ENCODE measurements at regions not wholly inside any gene's neighbourhood (a gene's known extent, or its start where the extent isn't known, plus 50 kb on each side); places are given as distances from the start of the nearest gene placed in this dataset.

DNA sequence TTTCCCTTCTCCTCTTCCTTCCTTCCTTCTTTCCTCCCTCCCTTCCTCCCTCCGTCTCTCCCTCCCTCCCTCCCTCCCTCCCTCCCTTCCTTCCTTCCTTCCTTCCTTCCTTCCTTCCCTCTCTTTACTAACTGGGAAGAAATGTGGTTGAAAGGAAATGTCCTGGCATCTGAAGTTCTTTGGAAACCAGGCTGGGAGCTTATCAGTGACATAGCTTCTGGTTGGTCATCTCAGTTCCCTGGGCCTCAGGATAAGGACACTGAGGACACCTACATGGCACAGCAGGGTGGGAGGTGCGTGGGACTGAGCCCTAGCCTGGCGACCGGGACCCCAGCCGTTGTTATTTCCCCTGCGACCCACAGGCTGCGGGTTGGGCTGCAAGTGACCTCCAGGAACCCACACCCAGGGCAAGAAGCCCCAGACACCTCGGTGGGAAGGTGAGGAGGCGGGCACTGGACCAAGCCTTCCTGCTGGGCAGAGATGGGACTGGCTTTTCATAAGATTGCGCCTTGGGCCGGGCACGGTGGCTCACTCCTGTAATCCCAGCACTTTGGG, 1486.5 kb downstream of the TBC1D22A start:
- Mint-ChIP-seq H3K9me3 (no peaks in the 10 kb centered on the region), H3K36me3 (ENCODE audit: low read depth) (no peaks in the 10 kb centered on the region), H3K27me3 (ENCODE audit: low read depth) (peaks cover 52% of the 10 kb centered on the region), H3K4me3 (no peak overlapping the region), H3K4me1 (peaks cover 3% of the 10 kb centered on the region), H3K27ac (ENCODE audit: unreplicated experiment) (no peak overlapping the region)
- no peak for DNase-seq (ENCODE audit: low read depth, low spot score)
- TF ChIP-seq, protein P1, sequence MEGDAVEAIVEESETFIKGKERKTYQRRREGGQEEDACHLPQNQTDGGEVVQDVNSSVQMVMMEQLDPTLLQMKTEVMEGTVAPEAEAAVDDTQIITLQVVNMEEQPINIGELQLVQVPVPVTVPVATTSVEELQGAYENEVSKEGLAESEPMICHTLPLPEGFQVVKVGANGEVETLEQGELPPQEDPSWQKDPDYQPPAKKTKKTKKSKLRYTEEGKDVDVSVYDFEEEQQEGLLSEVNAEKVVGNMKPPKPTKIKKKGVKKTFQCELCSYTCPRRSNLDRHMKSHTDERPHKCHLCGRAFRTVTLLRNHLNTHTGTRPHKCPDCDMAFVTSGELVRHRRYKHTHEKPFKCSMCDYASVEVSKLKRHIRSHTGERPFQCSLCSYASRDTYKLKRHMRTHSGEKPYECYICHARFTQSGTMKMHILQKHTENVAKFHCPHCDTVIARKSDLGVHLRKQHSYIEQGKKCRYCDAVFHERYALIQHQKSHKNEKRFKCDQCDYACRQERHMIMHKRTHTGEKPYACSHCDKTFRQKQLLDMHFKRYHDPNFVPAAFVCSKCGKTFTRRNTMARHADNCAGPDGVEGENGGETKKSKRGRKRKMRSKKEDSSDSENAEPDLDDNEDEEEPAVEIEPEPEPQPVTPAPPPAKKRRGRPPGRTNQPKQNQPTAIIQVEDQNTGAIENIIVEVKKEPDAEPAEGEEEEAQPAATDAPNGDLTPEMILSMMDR (conservative IDR thresholded peaks at IDR 0.05): no peak

DNA sequence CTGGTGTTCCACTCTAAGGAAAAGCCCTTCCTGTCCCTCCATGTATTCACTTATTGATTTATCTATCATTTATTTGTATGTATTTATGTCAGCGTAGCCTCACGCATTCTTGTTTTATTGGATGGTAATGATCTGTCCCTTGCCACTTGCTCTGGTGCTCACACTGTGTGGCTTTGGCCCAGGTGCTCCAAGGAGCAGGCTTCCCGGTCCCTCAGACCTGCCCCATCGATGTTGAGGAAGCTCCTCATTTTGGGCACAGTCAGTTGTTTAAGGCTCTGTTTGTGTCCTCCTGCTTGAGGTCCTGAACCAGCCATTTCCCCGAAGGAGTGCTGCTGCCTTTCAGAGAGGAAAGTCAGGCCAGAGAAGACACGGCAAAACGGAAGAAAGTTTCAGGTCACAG, 1485.4 kb downstream of the TBC1D22A start:
- H3K9me3 Mint-ChIP-seq: no peaks in the 10 kb centered on the region
- H3K4me3 Mint-ChIP-seq: no peak overlapping the region
- H3K27ac Mint-ChIP-seq (ENCODE audit: unreplicated experiment): no peak overlapping the region
- no peaks in the 10 kb centered on the region for H3K4me1 Mint-ChIP-seq
- no peaks in the 10 kb centered on the region for H3K36me3 Mint-ChIP-seq (ENCODE audit: low read depth)
- TF ChIP-seq, protein P1 (conservative IDR thresholded peaks at IDR 0.05): no peak
- no peak for DNase-seq (ENCODE audit: low read depth, low spot score)
- peaks cover 44% of the 10 kb centered on the region for H3K27me3 Mint-ChIP-seq (ENCODE audit: low read depth)

DNA sequence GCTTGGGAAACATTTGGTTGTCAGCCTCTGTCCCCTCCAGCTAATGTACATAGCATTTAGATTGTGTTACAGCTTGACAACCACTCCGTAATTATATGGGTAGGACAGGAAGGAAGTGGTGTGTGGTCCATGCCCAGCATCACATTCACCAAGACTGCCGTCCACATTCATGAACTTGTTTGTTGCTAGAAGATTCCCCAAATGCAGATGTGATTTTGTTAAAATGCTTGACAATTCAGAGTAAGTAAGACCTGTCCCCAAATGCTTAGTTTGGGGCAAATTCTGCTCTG, 1482.7 kb downstream of the TBC1D22A start:
- no peaks in the 10 kb centered on the region for H3K9me3 Mint-ChIP-seq
- TF ChIP-seq, protein P1 (conservative IDR thresholded peaks at IDR 0.05): no peak
- no peaks in the 10 kb centered on the region for H3K36me3 Mint-ChIP-seq (ENCODE audit: low read depth)
- H3K4me1 Mint-ChIP-seq: peaks cover 6% of the 10 kb centered on the region
- no peak overlapping the region for H3K4me3 Mint-ChIP-seq
- no peak overlapping the region for H3K27ac Mint-ChIP-seq (ENCODE audit: unreplicated experiment)
- peaks cover 32% of the 10 kb centered on the region for H3K27me3 Mint-ChIP-seq (ENCODE audit: low read depth)
- no peak for DNase-seq (ENCODE audit: low read depth, low spot score)

DNA sequence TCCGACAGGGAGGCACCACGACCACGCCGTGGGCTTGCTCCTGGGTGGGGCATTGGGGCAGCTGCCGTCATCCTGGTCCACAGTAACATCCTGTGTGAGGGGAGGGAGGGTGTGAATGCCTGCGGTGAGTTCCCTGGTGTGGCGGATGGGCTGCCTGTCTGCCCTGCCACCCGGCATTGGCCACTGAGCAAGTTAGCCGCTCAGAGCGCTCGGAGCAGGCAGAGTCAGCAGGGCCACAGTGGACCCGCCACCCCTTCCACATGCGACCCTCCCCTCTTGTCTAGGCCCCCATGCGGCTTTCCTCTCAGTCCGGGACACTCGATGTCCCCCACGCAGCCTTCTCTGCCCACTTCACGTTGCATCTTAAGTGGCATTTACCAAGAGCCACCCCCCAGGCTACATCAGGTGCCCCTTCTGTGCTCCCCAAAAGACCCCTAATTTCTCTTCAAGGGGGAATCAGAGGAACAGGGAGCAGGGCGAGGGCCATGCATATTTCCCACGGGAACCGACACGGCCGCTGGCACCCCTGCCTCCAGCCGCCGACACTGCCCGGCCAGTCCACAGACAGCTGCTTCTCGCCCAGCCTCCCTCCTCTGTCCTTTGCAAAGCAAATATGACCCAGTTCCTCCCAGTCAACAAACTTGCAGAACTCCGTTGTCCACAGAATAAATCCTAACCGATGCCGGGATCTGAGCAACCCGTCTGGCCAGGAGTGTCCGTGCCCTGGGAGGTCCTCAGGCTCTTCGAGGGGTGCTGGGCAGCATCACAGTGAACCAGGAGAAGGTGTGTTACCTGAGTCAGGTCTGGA, 1482.1 kb downstream of the TBC1D22A start:
- Mint-ChIP-seq H3K36me3 (ENCODE audit: low read depth) (no peaks in the 10 kb centered on the region), H3K9me3 (no peaks in the 10 kb centered on the region), H3K27me3 (ENCODE audit: low read depth) (peaks cover 32% of the 10 kb centered on the region), H3K27ac (ENCODE audit: unreplicated experiment) (no peak overlapping the region), H3K4me1 (peaks cover 11% of the 10 kb centered on the region), H3K4me3 (no peak overlapping the region)
- no peak for DNase-seq (ENCODE audit: low read depth, low spot score)
- TF ChIP-seq, protein P1 (conservative IDR thresholded peaks at IDR 0.05): no peak

DNA sequence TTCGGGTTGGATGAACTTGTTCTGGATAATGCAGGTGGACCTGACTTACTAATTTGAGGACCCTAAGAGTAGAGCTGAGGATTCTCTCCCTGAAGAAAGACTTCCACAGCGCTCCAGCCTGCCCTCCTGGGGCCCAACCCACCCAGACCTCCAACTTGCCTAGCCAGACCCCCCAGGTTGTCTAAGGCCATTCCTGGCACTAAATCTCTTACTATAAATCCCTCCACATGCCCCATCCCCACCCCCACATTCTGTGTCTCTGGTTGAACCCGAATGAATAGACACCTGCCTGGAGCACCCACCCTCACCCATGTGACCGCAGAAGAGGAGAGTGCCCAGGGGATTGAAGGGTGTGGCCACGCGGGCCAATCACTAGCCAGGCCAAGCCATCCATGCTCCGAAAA, 1480.0 kb downstream of the TBC1D22A start:
- Mint-ChIP-seq H3K27me3 (ENCODE audit: low read depth) (peaks cover 29% of the 10 kb centered on the region), H3K4me3 (no peak overlapping the region), H3K27ac (ENCODE audit: unreplicated experiment) (no peak overlapping the region), H3K9me3 (no peaks in the 10 kb centered on the region), H3K4me1 (peaks cover 17% of the 10 kb centered on the region), H3K36me3 (ENCODE audit: low read depth) (no peaks in the 10 kb centered on the region)
- TF ChIP-seq, protein P1 (conservative IDR thresholded peaks at IDR 0.05): no peak
- no peak for DNase-seq (ENCODE audit: low read depth, low spot score)

All from neural crest cell (in vitro differentiated cells).